ENCODE measurements at regions not wholly inside any gene's neighbourhood (a gene's known extent, or its start where the extent isn't known, plus 50 kb on each side); places are given as distances from the start of the nearest gene placed in this dataset.

DNA sequence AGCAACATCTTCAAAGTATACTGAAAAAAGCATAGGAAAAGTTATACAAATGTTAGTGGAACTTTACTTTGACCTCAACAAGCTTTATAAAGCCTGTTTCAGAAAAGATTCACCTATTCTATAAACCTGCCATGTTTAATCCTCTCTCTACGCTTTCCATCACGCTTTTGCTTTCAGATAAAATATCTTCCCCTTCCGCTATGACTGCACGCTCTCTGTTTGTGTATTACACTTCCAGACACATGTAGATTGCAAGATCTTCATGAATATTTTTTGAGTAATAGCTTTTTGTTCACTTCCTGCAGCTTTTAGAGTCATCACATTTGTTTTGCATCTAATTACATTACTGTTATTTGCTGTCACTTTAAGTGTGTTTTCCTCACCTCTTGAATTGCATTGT is 271.4 kb downstream of the RASSF9 start:
- Histone ChIP-seq H3K9me2 (ENCODE audit: insufficient read depth) (no peaks in the 10 kb centered on the region), H3K27me3 (ENCODE audit: insufficient read depth, low read depth) (no peaks in the 10 kb centered on the region), H3K4me2 (no peak overlapping the region), H3K4me1 (replicated peaks; ENCODE audit: insufficient read depth) (no peaks in the 10 kb centered on the region), H3K9me3 (ENCODE audit: insufficient read depth, low read depth) (no peaks in the 10 kb centered on the region), H4K20me1 (ENCODE audit: insufficient read depth) (no peaks in the 10 kb centered on the region), H3F3A (ENCODE audit: insufficient read depth, low read depth) (no peaks in the 10 kb centered on the region), H3K4me3 (no peak overlapping the region), H3K27ac (no peak overlapping the region), H2AFZ (no peak overlapping the region), H3K36me3 (ENCODE audit: low read depth) (no peaks in the 10 kb centered on the region), H3K79me2 (ENCODE audit: low read depth) (no peaks in the 10 kb centered on the region)
- ChIA-PET POLR2A (ENCODE audit: unreplicated experiment) (no interaction called here), CTCF (no interaction called here)
- no peak for TF ChIP-seq EZH2 (IDR thresholded peaks at IDR 0.05; ENCODE audit: low read depth)
- TF ChIP-seq, protein P1, sequence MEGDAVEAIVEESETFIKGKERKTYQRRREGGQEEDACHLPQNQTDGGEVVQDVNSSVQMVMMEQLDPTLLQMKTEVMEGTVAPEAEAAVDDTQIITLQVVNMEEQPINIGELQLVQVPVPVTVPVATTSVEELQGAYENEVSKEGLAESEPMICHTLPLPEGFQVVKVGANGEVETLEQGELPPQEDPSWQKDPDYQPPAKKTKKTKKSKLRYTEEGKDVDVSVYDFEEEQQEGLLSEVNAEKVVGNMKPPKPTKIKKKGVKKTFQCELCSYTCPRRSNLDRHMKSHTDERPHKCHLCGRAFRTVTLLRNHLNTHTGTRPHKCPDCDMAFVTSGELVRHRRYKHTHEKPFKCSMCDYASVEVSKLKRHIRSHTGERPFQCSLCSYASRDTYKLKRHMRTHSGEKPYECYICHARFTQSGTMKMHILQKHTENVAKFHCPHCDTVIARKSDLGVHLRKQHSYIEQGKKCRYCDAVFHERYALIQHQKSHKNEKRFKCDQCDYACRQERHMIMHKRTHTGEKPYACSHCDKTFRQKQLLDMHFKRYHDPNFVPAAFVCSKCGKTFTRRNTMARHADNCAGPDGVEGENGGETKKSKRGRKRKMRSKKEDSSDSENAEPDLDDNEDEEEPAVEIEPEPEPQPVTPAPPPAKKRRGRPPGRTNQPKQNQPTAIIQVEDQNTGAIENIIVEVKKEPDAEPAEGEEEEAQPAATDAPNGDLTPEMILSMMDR (conservative IDR thresholded peaks at IDR 0.05) = no peak
- intact Hi-C loops (cut with micrococcal nuclease; ENCODE audit: unreplicated experiment) = no loop called here
- no peak for DNase-seq
- BruUV-seq (replicated peaks) = no TSS peak

DNA sequence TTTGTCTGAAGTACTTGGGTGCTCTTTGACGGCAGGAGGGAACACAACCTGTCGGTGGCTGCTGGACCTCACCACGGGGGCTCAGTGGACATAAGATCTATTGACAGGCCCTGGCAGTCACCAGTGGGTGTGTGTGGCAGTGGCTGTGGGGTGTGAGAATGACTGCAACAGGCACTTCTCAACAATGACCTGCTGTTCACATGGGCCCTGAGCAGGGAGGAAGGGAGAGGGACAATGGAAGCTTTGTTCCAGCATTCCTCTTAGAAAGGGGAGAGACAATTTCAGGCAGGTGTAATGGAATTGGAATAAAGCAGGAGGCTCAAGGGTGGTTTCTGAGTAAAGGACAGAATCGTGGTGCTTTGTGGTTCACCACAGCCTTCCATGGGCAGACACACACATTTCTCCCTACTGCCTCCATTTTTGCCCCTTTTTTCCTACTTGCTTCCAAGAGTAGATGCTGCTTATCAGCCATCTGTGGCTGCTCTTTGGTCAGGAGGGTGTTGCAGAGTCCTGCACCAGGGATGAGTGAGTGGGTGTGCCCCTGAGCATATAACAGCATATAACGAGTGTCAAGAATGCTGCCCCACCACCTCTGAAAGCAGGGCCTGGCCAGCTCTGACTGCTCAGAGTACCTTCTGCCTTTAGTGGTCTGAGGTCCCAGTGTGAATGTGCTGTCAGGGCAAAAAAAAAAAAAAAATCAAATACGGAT is 267.7 kb downstream of the RASSF9 start:
- no peaks in the 10 kb centered on the region for H4K20me1 ChIP-seq (ENCODE audit: insufficient read depth)
- H3K27ac ChIP-seq = no peak overlapping the region
- H3K4me2 ChIP-seq = no peak overlapping the region
- no peaks in the 10 kb centered on the region for H3K9me2 ChIP-seq (ENCODE audit: insufficient read depth)
- BruUV-seq (replicated peaks) = no TSS peak
- DNase-seq = no peak
- H3K4me1 ChIP-seq (replicated peaks; ENCODE audit: insufficient read depth) = no peaks in the 10 kb centered on the region
- TF ChIP-seq, protein P1 (conservative IDR thresholded peaks at IDR 0.05) = no peak
- no peak for TF ChIP-seq EZH2 (IDR thresholded peaks at IDR 0.05; ENCODE audit: low read depth)
- no peaks in the 10 kb centered on the region for H3F3A ChIP-seq (ENCODE audit: insufficient read depth, low read depth)
- no peaks in the 10 kb centered on the region for H3K79me2 ChIP-seq (ENCODE audit: low read depth)
- no peaks in the 10 kb centered on the region for H3K36me3 ChIP-seq (ENCODE audit: low read depth)
- POLR2A ChIA-PET (ENCODE audit: unreplicated experiment) = no interaction called here
- no peaks in the 10 kb centered on the region for H3K27me3 ChIP-seq (ENCODE audit: insufficient read depth, low read depth)
- intact Hi-C loops (cut with micrococcal nuclease; ENCODE audit: unreplicated experiment) = no loop called here
- H2AFZ ChIP-seq = no peak overlapping the region
- no peak overlapping the region for H3K4me3 ChIP-seq
- H3K9me3 ChIP-seq (ENCODE audit: insufficient read depth, low read depth) = no peaks in the 10 kb centered on the region
- CTCF ChIA-PET = no interaction called here

DNA sequence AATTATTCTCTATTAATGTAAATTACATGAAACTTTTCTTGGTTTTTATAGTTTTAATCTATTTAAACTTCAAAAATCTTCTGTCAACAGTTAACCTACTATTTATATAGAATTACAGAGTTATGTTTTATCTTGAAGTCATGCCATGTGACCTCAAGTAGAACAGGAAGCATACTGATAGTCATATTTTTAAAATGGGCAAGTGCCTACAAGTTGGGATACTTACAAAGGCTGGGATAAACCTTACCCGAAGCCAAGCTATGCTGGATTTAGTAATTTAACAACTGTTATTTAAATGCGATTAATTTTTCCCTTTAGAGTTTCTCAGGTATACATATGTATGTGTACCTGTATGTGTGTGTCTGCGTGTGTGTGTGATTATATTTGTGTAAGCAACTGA is 266.9 kb downstream of the RASSF9 start:
- POLR2A ChIA-PET (ENCODE audit: unreplicated experiment) = no interaction called here
- intact Hi-C loops (cut with micrococcal nuclease; ENCODE audit: unreplicated experiment) = no loop called here
- Histone ChIP-seq H3K36me3 (ENCODE audit: low read depth) (no peaks in the 10 kb centered on the region), H3F3A (ENCODE audit: insufficient read depth, low read depth) (no peaks in the 10 kb centered on the region), H3K9me3 (ENCODE audit: insufficient read depth, low read depth) (no peaks in the 10 kb centered on the region), H3K9me2 (ENCODE audit: insufficient read depth) (no peaks in the 10 kb centered on the region), H3K27me3 (ENCODE audit: insufficient read depth, low read depth) (no peaks in the 10 kb centered on the region), H3K4me2 (no peak overlapping the region), H3K79me2 (ENCODE audit: low read depth) (no peaks in the 10 kb centered on the region), H3K4me1 (replicated peaks; ENCODE audit: insufficient read depth) (no peaks in the 10 kb centered on the region), H2AFZ (no peak overlapping the region), H4K20me1 (ENCODE audit: insufficient read depth) (no peaks in the 10 kb centered on the region), H3K4me3 (no peak overlapping the region), H3K27ac (no peak overlapping the region)
- BruUV-seq (replicated peaks) = no TSS peak
- no peak for DNase-seq
- no peak for TF ChIP-seq EZH2 (IDR thresholded peaks at IDR 0.05; ENCODE audit: low read depth)
- TF ChIP-seq, protein P1 (conservative IDR thresholded peaks at IDR 0.05) = no peak
- CTCF ChIA-PET = no interaction called here

Data from PC-9 (cell line).